IMR-90 (cell line): ENCODE measurements at regions not wholly inside any gene's neighbourhood (a gene's known extent, or its start where the extent isn't known, plus 50 kb on each side); places are given as distances from the start of the nearest gene placed in this dataset.

Experiments used
- ATAC-seq: fragments of 200-7000 bp; cut with Tn5 transposase; 2 replicates; pipeline ENCODE4 v1.9.1; 2020; ENCODE audit warnings: low read depth, mild to moderate bottlenecking, moderate library complexity
- BruUV-seq: library from RNA; stranded (reverse); fragments of 400-500 nt; replicated peaks from 2 replicates; lab custom pipeline; 2021; lab: Mats Ljungman, UMichigan
- CTCF ChIA-PET: fragments of 300-600 bp; formaldehyde crosslinking; extraction: SDS; loops from one replicate; lab custom pipeline; 2021; ENCODE audit warnings: antibody characterized with exemption; lab: Yijun Ruan, JAX
- POLR2A ChIA-PET: fragments of 300-600 bp; sonication (Branson Sonifier 250); formaldehyde crosslinking; loops from one replicate; lab custom pipeline; 2022; ENCODE audit warnings: antibody characterized with exemption; ENCODE audit not compliant: unreplicated experiment; lab: Charles Lee
- DNase-seq: peaks from one replicate; pipeline ENCODE4 v3.0.0; 2013
- H2AFZ ChIP-seq: replicated peaks from 2 replicates; pipeline ENCODE3; 2013; ENCODE audit warnings: low read length, mild to moderate bottlenecking; ENCODE audit not compliant: poor library complexity
- H2AK5ac ChIP-seq: 2 replicates; pipeline ENCODE4 v1.6.1; 2013; ENCODE audit warnings: low read depth, low read length, inconsistent platforms
- H2AK9ac ChIP-seq: replicated peaks from 2 replicates; pipeline ENCODE3; 2013; ENCODE audit warnings: mild to moderate bottlenecking, low read depth, low read length, moderate library complexity; ENCODE audit not compliant: poor library complexity
- H2BK120ac ChIP-seq: 2 replicates; pipeline ENCODE4 v1.6.1; 2013; ENCODE audit warnings: low read depth, low read length, inconsistent platforms
- H2BK15ac ChIP-seq: 3 replicates; pipeline ENCODE4 v1.6.1; 2013; ENCODE audit warnings: low read depth, low read length, inconsistent platforms
- H2BK20ac ChIP-seq: 2 replicates; pipeline ENCODE4 v1.6.1; 2013; ENCODE audit warnings: low read depth, mild to moderate bottlenecking, inconsistent platforms, low read length, moderate library complexity
- H2BK5ac ChIP-seq: 2 replicates; pipeline ENCODE4 v1.6.1; 2013; ENCODE audit warnings: mild to moderate bottlenecking, low read depth, low read length, inconsistent platforms; ENCODE audit not compliant: poor library complexity, severe bottlenecking
- H3K14ac ChIP-seq: replicated peaks from 2 replicates; pipeline ENCODE4 v1.6.1; 2013; ENCODE audit warnings: low read depth, low read length, inconsistent platforms
- H3K18ac ChIP-seq: 2 replicates; pipeline ENCODE4 v1.6.1; 2013; ENCODE audit warnings: low read depth, low read length, control low read depth
- H3K23ac ChIP-seq: 2 replicates; pipeline ENCODE4 v1.6.1; 2013; ENCODE audit warnings: low read depth, low read length, inconsistent platforms
- H3K27ac ChIP-seq: 2 replicates; pipeline ENCODE4 v1.5.1; 2013; ENCODE audit warnings: mild to moderate bottlenecking, control low read depth, low read length; ENCODE audit not compliant: insufficient read depth
- H3K27me3 ChIP-seq: 2 replicates; pipeline ENCODE4 v1.6.1; 2013; ENCODE audit warnings: low read length; ENCODE audit not compliant: control insufficient read depth, insufficient read depth
- H3K36me3 ChIP-seq: 2 replicates; pipeline ENCODE4 v1.6.1; 2013; ENCODE audit warnings: low read length, mixed read lengths; ENCODE audit not compliant: control insufficient read depth, insufficient read depth
- H3K4ac ChIP-seq: 2 replicates; pipeline ENCODE4 v1.6.1; 2013; ENCODE audit warnings: low read depth, low read length, inconsistent platforms
- H3K4me1 ChIP-seq: 2 replicates; pipeline ENCODE4 v1.6.1; 2013; ENCODE audit warnings: low read length, mixed read lengths; ENCODE audit not compliant: control insufficient read depth, insufficient read depth
- H3K4me2 ChIP-seq: 2 replicates; pipeline ENCODE4 v1.6.1; 2013; ENCODE audit warnings: low read depth, mild to moderate bottlenecking, control low read depth, low read length, moderate library complexity
- H3K4me3 ChIP-seq: 2 replicates; pipeline ENCODE4 v1.5.1; 2013; ENCODE audit warnings: low read depth, mild to moderate bottlenecking, control low read depth, low read length, moderate library complexity; ENCODE audit not compliant: insufficient read depth
- H3K56ac ChIP-seq: 2 replicates; pipeline ENCODE4 v1.6.1; 2013; ENCODE audit warnings: low read length, inconsistent platforms; ENCODE audit not compliant: insufficient read depth; ENCODE audit errors: extremely low read depth
- H3K79me1 ChIP-seq, 2 experiments: 2 replicates each; pipeline ENCODE4 v1.6.1; 2013; ENCODE audit warnings: low read length in 2 of 2, inconsistent platforms in 1 of 2, low read depth in 1 of 2
- H3K9ac ChIP-seq: 2 replicates; pipeline ENCODE4 v1.6.1; 2013; ENCODE audit warnings: low read depth, low read length, control low read depth
- H3K9me1 ChIP-seq: 2 replicates; pipeline ENCODE4 v1.6.1; 2013; ENCODE audit warnings: low read length, inconsistent platforms; ENCODE audit not compliant: insufficient read depth
- H3K9me3 ChIP-seq: 2 replicates; pipeline ENCODE4 v1.6.1; 2013; ENCODE audit warnings: low read length; ENCODE audit not compliant: control insufficient read depth, insufficient read depth
- H4K20me1 ChIP-seq: 2 replicates; pipeline ENCODE4 v1.6.1; 2013; ENCODE audit warnings: low read length, inconsistent platforms; ENCODE audit not compliant: insufficient read depth
- H4K5ac ChIP-seq: 2 replicates; pipeline ENCODE4 v1.6.1; 2013; ENCODE audit warnings: mild to moderate bottlenecking, low read depth, low read length, control low read depth
- H4K8ac ChIP-seq, 2 experiments: 2 replicates each; pipeline ENCODE4 v1.6.1; 2013; ENCODE audit warnings: low read depth in 2 of 2, low read length in 2 of 2, control low read depth in 1 of 2, inconsistent platforms in 1 of 2
- H4K91ac ChIP-seq: 2 replicates; pipeline ENCODE4 v1.6.1; 2013; ENCODE audit warnings: low read depth, low read length, inconsistent platforms; ENCODE audit not compliant: insufficient read depth
- BHLHE40 ChIP-seq: fragments of 150-350 bp; IDR thresholded peaks from 2 replicates; pipeline ENCODE4 v1.6.1; 2016; ENCODE audit warnings: mild to moderate bottlenecking, low read depth, low read length
- CHD1 ChIP-seq: IDR thresholded peaks from 2 replicates; pipeline ENCODE4 v1.6.1; 2012; ENCODE audit warnings: low read depth, low read length, improper control_type of control experiment
- MXI1 ChIP-seq: IDR thresholded peaks from 2 replicates; pipeline ENCODE4 v1.6.1; 2012; ENCODE audit warnings: low read depth, mild to moderate bottlenecking, low read length, moderate library complexity, borderline replicate concordance
- POLR2A ChIP-seq: IDR thresholded peaks from 2 replicates; pipeline ENCODE4 v1.6.1; 2012; ENCODE audit warnings: mild to moderate bottlenecking, low read depth, low read length
- SMC3 ChIP-seq: fragments of 150-350 bp; IDR thresholded peaks from 2 replicates; pipeline ENCODE4 v1.6.1; 2016; ENCODE audit warnings: low read depth, mild to moderate bottlenecking, antibody characterized with exemption, low read length, moderate library complexity
- WGBS, 2 experiments: methylation state at CpG; one replicate each; pipeline versions ENCODE4 v1.1.5 to v1.1.7; 2013; ENCODE audit warnings: missing lambda C conversion rate in 2 of 2; ENCODE audit not compliant: insufficient read length in 1 of 2; ENCODE audit errors: extremely low coverage in 2 of 2; 5-methylcytosine and 5-hydroxymethylcytosine counted together
- dilution Hi-C: fragments of 300-500 bp; cut with HindIII; formaldehyde crosslinking; loops from one replicate; pipeline ENCODE4 v1.14.3; 2018; ENCODE audit warnings: low sequenced_read_pairs; ENCODE audit not compliant: unreplicated experiment
- in situ Hi-C: fragments of 300-500 bp; cut with MboI; formaldehyde crosslinking; loops from 3 replicates; pipeline ENCODE4 v1.14.3; 2019; ENCODE audit warnings: low sequenced_read_pairs, inconsistent platforms, mixed read lengths
- intact Hi-C: fragments of 100-400 bp; cut with micrococcal nuclease; formaldehyde crosslinking; loops from 2 replicates; pipeline ENCODE4 v1.10.0; 2022
- TF ChIP-seq, protein P1 (sequence below): fragments of 150-350 bp; IDR thresholded peaks from 2 replicates; pipeline ENCODE4 v1.6.1; 2016; ENCODE audit warnings: low read depth, mild to moderate bottlenecking, low read length, moderate library complexity, borderline replicate concordance
- TF ChIP-seq, protein P2 (sequence below): fragments of 150-350 bp; IDR thresholded peaks from 2 replicates; pipeline ENCODE4 v1.6.1; 2017; ENCODE audit warnings: mild to moderate bottlenecking, antibody characterized with exemption, low read length, low read depth
- TF ChIP-seq, protein P3 (sequence below): conservative IDR thresholded peaks from 2 replicates; pipeline ENCODE4 v1.5.1; 2012; ENCODE audit warnings: mild to moderate bottlenecking, low read depth, low read length, improper control_type of control experiment

DNA sequence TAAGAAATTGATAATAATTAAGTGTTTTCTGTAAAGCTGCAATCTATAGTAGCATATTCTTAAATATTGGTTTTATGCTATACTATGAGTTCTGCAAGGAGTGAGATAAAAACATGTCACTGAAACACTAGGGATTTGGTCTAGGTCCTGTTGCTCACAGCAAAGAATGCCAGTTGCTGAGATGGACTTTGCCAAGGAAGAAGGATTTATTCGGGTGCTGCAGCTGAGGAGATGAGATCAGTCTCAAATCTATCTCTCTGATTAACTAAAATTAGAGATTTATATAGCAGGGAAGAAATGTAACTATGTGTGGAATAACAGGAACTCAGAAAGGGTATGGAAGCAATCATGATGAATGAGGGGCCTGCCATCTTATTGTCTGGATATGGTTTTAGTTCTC is 1569.9 kb downstream of the PCDH7 start:
- Histone ChIP-seq H4K5ac (no peak overlapping the region), H3K27ac (no peak overlapping the region), H3K4ac (no peak overlapping the region), H4K20me1 (no peaks in the 10 kb centered on the region), H3K36me3 (no peaks in the 10 kb centered on the region), H3K14ac (no peak overlapping the region), H3K18ac (no peak overlapping the region), H2AK5ac (no peak overlapping the region), H2BK15ac (no peak overlapping the region), H4K91ac (no peak overlapping the region), H3K56ac (no peak overlapping the region), H2BK5ac (no peak overlapping the region), H3K27me3 (no peaks in the 10 kb centered on the region), H3K4me2 (no peak overlapping the region), H2BK120ac (no peak overlapping the region), H3K79me1 (no peaks in the 10 kb centered on the region), H2AFZ (no peak overlapping the region), H2BK20ac (no peak overlapping the region), H3K4me1 (no peaks in the 10 kb centered on the region), H3K9ac (no peak overlapping the region), H2AK9ac (no peak overlapping the region), H3K4me3 (no peak overlapping the region), H3K23ac (no peak overlapping the region), H3K9me1 (no peaks in the 10 kb centered on the region), H3K9me3 (peaks cover 3% of the 10 kb centered on the region; the same call in 1 of the 2 replicates), H4K8ac (no peak overlapping the region)
- no CpG with 5 or more reads among the region's 1 CpG for WGBS, 2 experiments
- ATAC-seq (no peak), DNase-seq (no peak)
- BruUV-seq = no TSS peak
- TF ChIP-seq MXI1 = no peak
- TF ChIP-seq, protein P1, sequence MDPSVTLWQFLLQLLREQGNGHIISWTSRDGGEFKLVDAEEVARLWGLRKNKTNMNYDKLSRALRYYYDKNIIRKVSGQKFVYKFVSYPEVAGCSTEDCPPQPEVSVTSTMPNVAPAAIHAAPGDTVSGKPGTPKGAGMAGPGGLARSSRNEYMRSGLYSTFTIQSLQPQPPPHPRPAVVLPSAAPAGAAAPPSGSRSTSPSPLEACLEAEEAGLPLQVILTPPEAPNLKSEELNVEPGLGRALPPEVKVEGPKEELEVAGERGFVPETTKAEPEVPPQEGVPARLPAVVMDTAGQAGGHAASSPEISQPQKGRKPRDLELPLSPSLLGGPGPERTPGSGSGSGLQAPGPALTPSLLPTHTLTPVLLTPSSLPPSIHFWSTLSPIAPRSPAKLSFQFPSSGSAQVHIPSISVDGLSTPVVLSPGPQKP = no peak
- no peak for TF ChIP-seq POLR2A
- TF ChIP-seq BHLHE40 = no peak
- no peak for TF ChIP-seq CHD1
- TF ChIP-seq, protein P2, sequence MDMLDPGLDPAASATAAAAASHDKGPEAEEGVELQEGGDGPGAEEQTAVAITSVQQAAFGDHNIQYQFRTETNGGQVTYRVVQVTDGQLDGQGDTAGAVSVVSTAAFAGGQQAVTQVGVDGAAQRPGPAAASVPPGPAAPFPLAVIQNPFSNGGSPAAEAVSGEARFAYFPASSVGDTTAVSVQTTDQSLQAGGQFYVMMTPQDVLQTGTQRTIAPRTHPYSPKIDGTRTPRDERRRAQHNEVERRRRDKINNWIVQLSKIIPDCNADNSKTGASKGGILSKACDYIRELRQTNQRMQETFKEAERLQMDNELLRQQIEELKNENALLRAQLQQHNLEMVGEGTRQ = no peak
- TF ChIP-seq, protein P3, sequence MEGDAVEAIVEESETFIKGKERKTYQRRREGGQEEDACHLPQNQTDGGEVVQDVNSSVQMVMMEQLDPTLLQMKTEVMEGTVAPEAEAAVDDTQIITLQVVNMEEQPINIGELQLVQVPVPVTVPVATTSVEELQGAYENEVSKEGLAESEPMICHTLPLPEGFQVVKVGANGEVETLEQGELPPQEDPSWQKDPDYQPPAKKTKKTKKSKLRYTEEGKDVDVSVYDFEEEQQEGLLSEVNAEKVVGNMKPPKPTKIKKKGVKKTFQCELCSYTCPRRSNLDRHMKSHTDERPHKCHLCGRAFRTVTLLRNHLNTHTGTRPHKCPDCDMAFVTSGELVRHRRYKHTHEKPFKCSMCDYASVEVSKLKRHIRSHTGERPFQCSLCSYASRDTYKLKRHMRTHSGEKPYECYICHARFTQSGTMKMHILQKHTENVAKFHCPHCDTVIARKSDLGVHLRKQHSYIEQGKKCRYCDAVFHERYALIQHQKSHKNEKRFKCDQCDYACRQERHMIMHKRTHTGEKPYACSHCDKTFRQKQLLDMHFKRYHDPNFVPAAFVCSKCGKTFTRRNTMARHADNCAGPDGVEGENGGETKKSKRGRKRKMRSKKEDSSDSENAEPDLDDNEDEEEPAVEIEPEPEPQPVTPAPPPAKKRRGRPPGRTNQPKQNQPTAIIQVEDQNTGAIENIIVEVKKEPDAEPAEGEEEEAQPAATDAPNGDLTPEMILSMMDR = no peak
- TF ChIP-seq SMC3 = no peak
- CTCF ChIA-PET = no interaction called here
- intact Hi-C loops = no loop called here
- POLR2A ChIA-PET = no interaction called here
- dilution Hi-C loops = no loop called here
- in situ Hi-C loops = no loop called here
